HEK293 (cell line): ENCODE measurements at regions not wholly inside any gene's neighbourhood (a gene's known extent, or its start where the extent isn't known, plus 50 kb on each side); places are given as distances from the start of the nearest gene placed in this dataset.

Source experiments
- MEIS1 ChIP-seq: sonication (generic); formaldehyde crosslinking; IDR thresholded peaks from 2 replicates; pipeline ENCODE4 v1.8.1; 2022; ENCODE audit warnings: missing genetic modification reagents, mild to moderate bottlenecking, borderline replicate concordance
- WT1 ChIP-seq: fragments of 450-650 bp; formaldehyde crosslinking; IDR thresholded peaks from 2 replicates; pipeline ENCODE4 v1.5.1; 2016; ENCODE audit warnings: missing biosample characterization, missing genetic modification characterization
- ZNF140 ChIP-seq: fragments of 450-650 bp; formaldehyde crosslinking; IDR thresholded peaks from 2 replicates; pipeline ENCODE4 v1.5.1; 2016; ENCODE audit warnings: missing biosample characterization, missing genetic modification characterization
- ZSCAN30 ChIP-seq: fragments of 450-650 bp; IDR thresholded peaks from 2 replicates; pipeline ENCODE4 v1.5.1; 2018; ENCODE audit warnings: missing biosample characterization, mild to moderate bottlenecking, missing genetic modification characterization, moderate library complexity
- TF ChIP-seq, protein P1 (sequence below): fragments of 450-650 bp; formaldehyde crosslinking; IDR thresholded peaks from 2 replicates; pipeline ENCODE4 v1.5.1; 2016; ENCODE audit warnings: missing biosample characterization, missing genetic modification characterization, low read depth
- TF ChIP-seq, protein P2 (sequence below): fragments of 450-650 bp; formaldehyde crosslinking; conservative IDR thresholded peaks from 2 replicates; pipeline ENCODE4 v1.5.1; 2016; ENCODE audit warnings: low read depth, missing biosample characterization, missing genetic modification characterization
- TF ChIP-seq, protein P3 (sequence below): fragments of 450-650 bp; formaldehyde crosslinking; IDR thresholded peaks from 2 replicates; pipeline ENCODE4 v1.5.1; 2016; ENCODE audit warnings: missing biosample characterization, missing genetic modification characterization
- TF ChIP-seq, protein P4 (sequence below): fragments of 450-650 bp; formaldehyde crosslinking; IDR thresholded peaks from 2 replicates; pipeline ENCODE4 v1.5.1; 2016; ENCODE audit warnings: missing biosample characterization, missing genetic modification characterization

DNA sequence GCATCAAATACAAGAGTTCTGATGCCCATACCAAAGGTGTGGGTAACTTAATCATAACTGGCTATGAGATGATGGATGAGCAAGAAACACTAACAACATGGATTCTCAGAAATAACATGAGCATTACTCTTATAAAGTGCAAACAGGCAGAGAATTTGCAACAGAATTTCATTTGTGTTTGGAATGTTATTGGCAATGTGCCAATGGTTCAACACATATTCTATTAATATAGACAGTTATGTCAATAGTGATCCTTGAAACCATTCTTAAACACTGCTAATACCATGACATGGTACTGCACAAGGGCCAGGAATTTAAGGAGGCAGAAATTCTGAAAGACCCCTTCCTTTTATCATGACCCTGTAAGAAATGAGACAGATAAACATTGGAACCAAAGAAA lies 217.1 kb upstream of the WSB1 start:
- TF ChIP-seq, protein P1, sequence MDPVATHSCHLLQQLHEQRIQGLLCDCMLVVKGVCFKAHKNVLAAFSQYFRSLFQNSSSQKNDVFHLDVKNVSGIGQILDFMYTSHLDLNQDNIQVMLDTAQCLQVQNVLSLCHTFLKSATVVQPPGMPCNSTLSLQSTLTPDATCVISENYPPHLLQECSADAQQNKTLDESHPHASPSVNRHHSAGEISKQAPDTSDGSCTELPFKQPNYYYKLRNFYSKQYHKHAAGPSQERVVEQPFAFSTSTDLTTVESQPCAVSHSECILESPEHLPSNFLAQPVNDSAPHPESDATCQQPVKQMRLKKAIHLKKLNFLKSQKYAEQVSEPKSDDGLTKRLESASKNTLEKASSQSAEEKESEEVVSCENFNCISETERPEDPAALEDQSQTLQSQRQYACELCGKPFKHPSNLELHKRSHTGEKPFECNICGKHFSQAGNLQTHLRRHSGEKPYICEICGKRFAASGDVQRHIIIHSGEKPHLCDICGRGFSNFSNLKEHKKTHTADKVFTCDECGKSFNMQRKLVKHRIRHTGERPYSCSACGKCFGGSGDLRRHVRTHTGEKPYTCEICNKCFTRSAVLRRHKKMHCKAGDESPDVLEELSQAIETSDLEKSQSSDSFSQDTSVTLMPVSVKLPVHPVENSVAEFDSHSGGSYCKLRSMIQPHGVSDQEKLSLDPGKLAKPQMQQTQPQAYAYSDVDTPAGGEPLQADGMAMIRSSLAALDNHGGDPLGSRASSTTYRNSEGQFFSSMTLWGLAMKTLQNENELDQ (tag by site-specific recombination) = no peak
- no peak for TF ChIP-seq ZNF140 (tag by site-specific recombination)
- no peak for TF ChIP-seq MEIS1 (CRISPR knock-in tag)
- no peak for TF ChIP-seq ZSCAN30 (tag by site-specific recombination)
- TF ChIP-seq, protein P2, sequence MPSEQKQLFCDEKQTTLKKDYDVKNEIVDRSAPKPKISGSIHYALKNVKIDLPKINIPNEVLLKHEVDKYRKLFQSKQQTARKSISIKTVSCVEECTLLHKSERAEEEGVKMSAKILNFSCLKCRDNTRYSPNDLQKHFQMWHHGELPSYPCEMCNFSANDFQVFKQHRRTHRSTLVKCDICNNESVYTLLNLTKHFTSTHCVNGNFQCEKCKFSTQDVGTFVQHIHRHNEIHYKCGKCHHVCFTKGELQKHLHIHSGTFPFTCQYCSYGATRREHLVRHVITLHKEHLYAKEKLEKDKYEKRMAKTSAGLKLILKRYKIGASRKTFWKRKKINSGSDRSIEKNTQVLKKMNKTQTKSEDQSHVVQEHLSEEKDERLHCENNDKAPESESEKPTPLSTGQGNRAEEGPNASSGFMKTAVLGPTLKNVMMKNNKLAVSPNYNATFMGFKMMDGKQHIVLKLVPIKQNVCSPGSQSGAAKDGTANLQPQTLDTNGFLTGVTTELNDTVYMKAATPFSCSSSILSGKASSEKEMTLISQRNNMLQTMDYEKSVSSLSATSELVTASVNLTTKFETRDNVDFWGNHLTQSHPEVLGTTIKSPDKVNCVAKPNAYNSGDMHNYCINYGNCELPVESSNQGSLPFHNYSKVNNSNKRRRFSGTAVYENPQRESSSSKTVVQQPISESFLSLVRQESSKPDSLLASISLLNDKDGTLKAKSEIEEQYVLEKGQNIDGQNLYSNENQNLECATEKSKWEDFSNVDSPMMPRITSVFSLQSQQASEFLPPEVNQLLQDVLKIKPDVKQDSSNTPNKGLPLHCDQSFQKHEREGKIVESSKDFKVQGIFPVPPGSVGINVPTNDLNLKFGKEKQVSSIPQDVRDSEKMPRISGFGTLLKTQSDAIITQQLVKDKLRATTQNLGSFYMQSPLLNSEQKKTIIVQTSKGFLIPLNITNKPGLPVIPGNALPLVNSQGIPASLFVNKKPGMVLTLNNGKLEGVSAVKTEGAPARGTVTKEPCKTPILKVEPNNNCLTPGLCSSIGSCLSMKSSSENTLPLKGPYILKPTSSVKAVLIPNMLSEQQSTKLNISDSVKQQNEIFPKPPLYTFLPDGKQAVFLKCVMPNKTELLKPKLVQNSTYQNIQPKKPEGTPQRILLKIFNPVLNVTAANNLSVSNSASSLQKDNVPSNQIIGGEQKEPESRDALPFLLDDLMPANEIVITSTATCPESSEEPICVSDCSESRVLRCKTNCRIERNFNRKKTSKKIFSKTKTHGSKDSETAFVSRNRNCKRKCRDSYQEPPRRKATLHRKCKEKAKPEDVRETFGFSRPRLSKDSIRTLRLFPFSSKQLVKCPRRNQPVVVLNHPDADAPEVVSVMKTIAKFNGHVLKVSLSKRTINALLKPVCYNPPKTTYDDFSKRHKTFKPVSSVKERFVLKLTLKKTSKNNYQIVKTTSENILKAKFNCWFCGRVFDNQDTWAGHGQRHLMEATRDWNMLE (tag by site-specific recombination) = no peak
- TF ChIP-seq, protein P3, sequence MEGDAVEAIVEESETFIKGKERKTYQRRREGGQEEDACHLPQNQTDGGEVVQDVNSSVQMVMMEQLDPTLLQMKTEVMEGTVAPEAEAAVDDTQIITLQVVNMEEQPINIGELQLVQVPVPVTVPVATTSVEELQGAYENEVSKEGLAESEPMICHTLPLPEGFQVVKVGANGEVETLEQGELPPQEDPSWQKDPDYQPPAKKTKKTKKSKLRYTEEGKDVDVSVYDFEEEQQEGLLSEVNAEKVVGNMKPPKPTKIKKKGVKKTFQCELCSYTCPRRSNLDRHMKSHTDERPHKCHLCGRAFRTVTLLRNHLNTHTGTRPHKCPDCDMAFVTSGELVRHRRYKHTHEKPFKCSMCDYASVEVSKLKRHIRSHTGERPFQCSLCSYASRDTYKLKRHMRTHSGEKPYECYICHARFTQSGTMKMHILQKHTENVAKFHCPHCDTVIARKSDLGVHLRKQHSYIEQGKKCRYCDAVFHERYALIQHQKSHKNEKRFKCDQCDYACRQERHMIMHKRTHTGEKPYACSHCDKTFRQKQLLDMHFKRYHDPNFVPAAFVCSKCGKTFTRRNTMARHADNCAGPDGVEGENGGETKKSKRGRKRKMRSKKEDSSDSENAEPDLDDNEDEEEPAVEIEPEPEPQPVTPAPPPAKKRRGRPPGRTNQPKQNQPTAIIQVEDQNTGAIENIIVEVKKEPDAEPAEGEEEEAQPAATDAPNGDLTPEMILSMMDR (tag by site-specific recombination) = no peak
- TF ChIP-seq, protein P4, sequence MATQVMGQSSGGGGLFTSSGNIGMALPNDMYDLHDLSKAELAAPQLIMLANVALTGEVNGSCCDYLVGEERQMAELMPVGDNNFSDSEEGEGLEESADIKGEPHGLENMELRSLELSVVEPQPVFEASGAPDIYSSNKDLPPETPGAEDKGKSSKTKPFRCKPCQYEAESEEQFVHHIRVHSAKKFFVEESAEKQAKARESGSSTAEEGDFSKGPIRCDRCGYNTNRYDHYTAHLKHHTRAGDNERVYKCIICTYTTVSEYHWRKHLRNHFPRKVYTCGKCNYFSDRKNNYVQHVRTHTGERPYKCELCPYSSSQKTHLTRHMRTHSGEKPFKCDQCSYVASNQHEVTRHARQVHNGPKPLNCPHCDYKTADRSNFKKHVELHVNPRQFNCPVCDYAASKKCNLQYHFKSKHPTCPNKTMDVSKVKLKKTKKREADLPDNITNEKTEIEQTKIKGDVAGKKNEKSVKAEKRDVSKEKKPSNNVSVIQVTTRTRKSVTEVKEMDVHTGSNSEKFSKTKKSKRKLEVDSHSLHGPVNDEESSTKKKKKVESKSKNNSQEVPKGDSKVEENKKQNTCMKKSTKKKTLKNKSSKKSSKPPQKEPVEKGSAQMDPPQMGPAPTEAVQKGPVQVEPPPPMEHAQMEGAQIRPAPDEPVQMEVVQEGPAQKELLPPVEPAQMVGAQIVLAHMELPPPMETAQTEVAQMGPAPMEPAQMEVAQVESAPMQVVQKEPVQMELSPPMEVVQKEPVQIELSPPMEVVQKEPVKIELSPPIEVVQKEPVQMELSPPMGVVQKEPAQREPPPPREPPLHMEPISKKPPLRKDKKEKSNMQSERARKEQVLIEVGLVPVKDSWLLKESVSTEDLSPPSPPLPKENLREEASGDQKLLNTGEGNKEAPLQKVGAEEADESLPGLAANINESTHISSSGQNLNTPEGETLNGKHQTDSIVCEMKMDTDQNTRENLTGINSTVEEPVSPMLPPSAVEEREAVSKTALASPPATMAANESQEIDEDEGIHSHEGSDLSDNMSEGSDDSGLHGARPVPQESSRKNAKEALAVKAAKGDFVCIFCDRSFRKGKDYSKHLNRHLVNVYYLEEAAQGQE (tag by site-specific recombination) = no peak
- TF ChIP-seq WT1 = no peak
